WI38 (cell line): ENCODE measurements at regions not wholly inside any gene's neighbourhood (a gene's known extent, or its start where the extent isn't known, plus 50 kb on each side); places are given as distances from the start of the nearest gene placed in this dataset.

Experiments used
- H3K4me3 ChIP-seq: 2 replicates; pipeline ENCODE4 v1.5.1; 2011; ENCODE audit warnings: low read depth, mild to moderate bottlenecking, control low read depth, low read length
- TF ChIP-seq, protein P1 (sequence below): IDR thresholded peaks from 2 replicates; pipeline ENCODE4 v1.5.1; 2012; ENCODE audit warnings: low read depth, mild to moderate bottlenecking, control low read depth, low read length

DNA sequence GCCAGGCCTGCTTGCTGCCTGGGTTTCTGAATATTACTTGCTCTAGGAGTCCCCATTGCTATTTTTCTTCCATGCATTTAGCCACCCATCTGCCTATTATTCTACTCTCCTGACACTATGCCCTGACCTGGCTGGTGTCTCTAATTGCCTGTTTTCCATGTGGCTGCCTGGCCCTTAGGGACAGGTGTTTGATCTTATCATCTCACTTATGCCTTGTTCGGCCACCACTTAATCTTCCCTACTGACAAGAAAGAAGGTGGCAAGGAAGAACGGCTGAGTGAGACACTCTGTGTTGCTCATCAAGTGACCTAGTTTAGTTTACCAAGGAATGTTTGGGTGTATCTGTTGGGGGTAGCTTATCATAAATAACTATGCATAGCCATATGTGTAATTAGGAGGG, 50.4 kb upstream of the RAPH1 start:
- H3K4me3 ChIP-seq, result no peak overlapping the region
- TF ChIP-seq, protein P1, sequence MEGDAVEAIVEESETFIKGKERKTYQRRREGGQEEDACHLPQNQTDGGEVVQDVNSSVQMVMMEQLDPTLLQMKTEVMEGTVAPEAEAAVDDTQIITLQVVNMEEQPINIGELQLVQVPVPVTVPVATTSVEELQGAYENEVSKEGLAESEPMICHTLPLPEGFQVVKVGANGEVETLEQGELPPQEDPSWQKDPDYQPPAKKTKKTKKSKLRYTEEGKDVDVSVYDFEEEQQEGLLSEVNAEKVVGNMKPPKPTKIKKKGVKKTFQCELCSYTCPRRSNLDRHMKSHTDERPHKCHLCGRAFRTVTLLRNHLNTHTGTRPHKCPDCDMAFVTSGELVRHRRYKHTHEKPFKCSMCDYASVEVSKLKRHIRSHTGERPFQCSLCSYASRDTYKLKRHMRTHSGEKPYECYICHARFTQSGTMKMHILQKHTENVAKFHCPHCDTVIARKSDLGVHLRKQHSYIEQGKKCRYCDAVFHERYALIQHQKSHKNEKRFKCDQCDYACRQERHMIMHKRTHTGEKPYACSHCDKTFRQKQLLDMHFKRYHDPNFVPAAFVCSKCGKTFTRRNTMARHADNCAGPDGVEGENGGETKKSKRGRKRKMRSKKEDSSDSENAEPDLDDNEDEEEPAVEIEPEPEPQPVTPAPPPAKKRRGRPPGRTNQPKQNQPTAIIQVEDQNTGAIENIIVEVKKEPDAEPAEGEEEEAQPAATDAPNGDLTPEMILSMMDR, result no peak

DNA sequence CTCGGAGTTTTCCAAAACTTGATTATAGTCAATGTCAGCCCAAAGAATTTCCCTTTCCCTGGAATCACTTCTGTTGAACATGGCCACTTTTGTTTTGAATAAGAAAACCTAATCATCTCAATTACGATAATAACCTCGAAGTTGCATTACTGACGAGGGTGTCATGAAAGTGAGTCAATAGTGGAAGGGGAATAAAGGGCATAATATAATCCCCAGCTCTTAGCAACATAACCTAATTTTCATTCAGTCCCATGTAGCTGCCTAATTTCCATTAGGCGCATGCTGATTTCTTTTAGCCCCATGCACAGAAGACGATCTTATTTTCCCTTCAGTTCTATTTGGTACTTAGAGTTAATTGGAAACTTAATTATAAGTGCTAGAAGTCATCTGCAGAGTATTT, 51.1 kb upstream of the RAPH1 start:
- TF ChIP-seq, protein P1, result no peak
- H3K4me3 ChIP-seq, result no peak overlapping the region

DNA sequence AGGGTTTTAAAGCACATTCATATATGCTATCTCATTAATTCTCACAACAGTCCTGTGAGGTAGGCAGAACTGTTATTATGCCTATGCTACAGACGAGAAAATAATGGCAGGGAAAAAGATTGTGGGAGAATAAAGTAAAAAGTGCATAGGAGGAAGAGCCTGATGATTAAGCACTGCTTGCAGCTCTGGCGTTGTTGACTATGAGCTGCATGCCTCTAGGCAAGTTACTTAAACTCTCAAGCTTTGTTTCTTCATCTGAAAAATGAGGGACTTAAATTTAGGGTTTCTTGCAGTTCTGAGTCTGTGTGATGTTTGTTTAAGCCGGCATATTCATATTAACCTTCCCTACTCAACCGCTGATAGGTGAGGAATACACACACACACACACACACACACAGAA, 51.6 kb upstream of the RAPH1 start:
- no peak overlapping the region for H3K4me3 ChIP-seq
- TF ChIP-seq, protein P1, result no peak

DNA sequence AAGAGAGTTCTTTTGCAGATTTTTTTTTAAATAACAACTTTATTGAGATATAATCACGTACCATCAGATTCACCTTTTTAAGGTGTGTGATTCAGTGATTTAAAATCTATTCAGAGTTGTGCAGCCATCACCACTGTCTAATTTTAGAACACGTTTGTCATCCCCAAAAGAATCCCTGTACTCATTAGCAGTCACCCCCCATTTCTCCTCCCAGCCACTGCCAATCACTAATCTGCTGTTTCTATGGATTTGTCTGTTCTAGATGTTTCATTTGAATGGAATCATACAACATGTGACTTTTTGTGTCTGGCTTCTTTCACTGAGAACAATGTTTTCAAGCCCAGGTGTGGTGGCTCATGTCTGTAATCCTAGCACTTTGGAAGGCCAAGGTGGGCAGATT, 55.4 kb upstream of the RAPH1 start:
- H3K4me3 ChIP-seq, result no peak overlapping the region
- TF ChIP-seq, protein P1, result no peak

DNA sequence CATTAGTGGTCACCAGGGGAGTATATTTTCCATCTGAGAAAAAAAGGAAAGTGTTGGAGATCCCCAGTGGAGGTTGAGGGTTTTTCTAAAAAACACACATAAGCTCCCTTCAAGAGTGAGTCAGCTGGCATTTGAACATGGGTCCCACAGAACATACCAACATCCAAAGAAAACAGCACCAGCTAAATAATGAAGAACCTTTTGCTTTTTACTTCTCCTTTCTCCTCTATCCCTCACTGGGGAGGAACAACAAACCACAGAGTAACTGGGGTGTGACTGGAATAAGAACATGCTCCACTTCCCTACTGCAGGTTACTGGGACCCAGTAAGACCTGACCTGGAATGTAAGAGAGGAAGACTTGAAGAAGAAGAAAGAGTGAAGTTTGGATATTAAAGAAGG, 56.5 kb upstream of the RAPH1 start:
- H3K4me3 ChIP-seq, result no peak overlapping the region
- TF ChIP-seq, protein P1, result no peak

DNA sequence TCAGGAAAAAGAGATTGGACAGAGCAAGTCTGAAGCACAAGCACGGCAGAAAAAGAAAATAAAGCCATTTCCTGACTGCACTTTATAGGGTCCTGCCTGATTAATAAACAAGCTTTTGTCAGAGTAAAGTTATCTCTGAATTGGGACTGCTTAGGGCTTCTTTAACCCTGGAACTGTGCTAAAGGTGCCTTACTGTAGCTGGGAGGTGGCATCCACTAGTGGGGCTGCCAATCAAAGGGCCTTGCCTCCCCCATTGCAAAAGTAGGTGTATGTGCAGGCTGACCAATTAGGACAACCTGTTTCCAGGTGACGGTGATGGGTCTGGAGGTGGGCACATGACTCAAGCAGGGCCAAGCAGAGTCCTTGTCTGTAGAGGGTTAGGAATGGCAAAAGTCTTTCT, 57.4 kb upstream of the RAPH1 start:
- TF ChIP-seq, protein P1, result no peak
- H3K4me3 ChIP-seq, result no peak overlapping the region

DNA sequence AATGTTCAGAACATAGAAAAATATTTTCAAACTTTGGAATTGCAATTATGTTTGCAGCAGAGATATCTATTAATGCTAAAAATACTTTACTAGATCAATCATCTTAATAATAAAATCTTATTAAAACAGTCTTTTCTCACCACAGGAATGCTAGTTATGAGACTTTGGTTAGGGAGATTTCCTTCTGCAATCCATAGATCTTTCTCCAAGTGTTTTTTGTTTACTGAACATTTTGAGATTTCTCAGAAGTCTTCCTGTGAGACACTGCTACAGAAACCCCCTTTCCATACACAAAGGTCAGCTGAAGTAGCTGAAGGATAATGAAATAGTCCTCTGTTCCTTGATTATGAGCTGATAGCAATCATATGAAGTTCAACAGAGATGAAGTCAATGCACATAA, 59.4 kb upstream of the RAPH1 start:
- no peak overlapping the region for H3K4me3 ChIP-seq
- TF ChIP-seq, protein P1, result no peak
